ENCODE measurements at regions not wholly inside any gene's neighbourhood (a gene's known extent, or its start where the extent isn't known, plus 50 kb on each side); places are given as distances from the start of the nearest gene placed in this dataset.

DNA sequence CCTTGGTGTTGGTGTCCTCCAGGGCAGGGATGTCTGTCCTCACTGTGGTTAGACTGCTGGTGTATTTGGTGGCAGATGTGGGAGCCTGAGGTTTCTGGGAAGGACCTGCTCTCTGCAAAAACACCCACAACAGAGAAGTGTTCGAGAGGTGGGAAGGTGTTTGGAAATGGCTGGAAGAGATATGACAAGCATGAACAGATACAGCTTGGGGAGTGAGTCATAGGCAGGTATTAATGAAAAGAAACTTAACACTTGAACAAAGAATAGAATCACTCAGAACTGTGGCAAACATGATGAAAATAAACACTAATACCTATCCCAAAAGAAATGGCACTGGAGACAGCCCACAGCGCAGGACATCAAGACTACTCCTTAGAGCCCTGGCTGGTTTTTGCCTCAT is 192.4 kb upstream of the RORA start:
- Histone ChIP-seq H3K4me2 (ENCODE audit: low read length) (no peak overlapping the region), H3K36me3 (ENCODE audit: insufficient read depth, low read length) (no peaks in the 10 kb centered on the region), H3K9me3 (replicated peaks; ENCODE audit: low read length) (no peaks in the 10 kb centered on the region), H3K27me3 (ENCODE audit: control insufficient read depth, insufficient read depth, low read length) (peaks cover 15% of the 10 kb centered on the region), H3K4me3 (ENCODE audit: low read length) (no peak overlapping the region), H3K4me1 (ENCODE audit: control insufficient read depth, insufficient read depth, low read length) (no peaks in the 10 kb centered on the region), H3K9ac (ENCODE audit: low read depth, low read length) (no peak overlapping the region)

DNA sequence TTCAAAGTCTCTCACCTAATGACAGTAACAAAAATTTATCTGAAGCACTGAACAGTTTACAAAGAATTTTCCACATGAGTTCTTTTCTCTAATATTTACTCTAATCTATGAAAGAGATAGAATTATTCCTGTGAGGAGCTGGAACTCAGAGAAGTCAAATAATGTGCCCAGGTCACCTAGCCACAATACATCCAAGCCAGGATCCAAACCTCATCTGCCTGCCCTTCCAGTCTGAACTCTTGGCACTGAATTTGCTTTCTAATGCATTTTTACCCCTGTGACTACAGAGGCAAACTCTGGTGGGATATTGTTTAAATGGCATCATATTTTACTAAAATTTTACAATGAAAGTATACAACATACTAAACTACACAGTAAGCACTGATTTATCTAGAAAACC is 191.4 kb upstream of the RORA start:
- no peaks in the 10 kb centered on the region for H3K36me3 ChIP-seq (ENCODE audit: insufficient read depth, low read length)
- H3K4me2 ChIP-seq (ENCODE audit: low read length): no peak overlapping the region
- no peaks in the 10 kb centered on the region for H3K4me1 ChIP-seq (ENCODE audit: control insufficient read depth, insufficient read depth, low read length)
- H3K4me3 ChIP-seq (ENCODE audit: low read length): no peak overlapping the region
- no peaks in the 10 kb centered on the region for H3K9me3 ChIP-seq (replicated peaks; ENCODE audit: low read length)
- H3K27me3 ChIP-seq (ENCODE audit: control insufficient read depth, insufficient read depth, low read length): peaks cover 11% of the 10 kb centered on the region
- no peak overlapping the region for H3K9ac ChIP-seq (ENCODE audit: low read depth, low read length)

- H3K36me3 ChIP-seq (ENCODE audit: insufficient read depth, low read length): no peaks in the 10 kb centered on the region
- no peak overlapping the region for H3K4me3 ChIP-seq (ENCODE audit: low read length)
- no peak overlapping the region for H3K4me2 ChIP-seq (ENCODE audit: low read length)
- H3K27me3 ChIP-seq (ENCODE audit: control insufficient read depth, insufficient read depth, low read length): peaks cover 3% of the 10 kb centered on the region
- no peaks in the 10 kb centered on the region for H3K4me1 ChIP-seq (ENCODE audit: control insufficient read depth, insufficient read depth, low read length)
- no peaks in the 10 kb centered on the region for H3K9me3 ChIP-seq (replicated peaks; ENCODE audit: low read length)
- no peak overlapping the region for H3K9ac ChIP-seq (ENCODE audit: low read depth, low read length)
These were observed 186.6 kb upstream of the RORA start for GRCh38 chr15:61415617-61416120.

DNA sequence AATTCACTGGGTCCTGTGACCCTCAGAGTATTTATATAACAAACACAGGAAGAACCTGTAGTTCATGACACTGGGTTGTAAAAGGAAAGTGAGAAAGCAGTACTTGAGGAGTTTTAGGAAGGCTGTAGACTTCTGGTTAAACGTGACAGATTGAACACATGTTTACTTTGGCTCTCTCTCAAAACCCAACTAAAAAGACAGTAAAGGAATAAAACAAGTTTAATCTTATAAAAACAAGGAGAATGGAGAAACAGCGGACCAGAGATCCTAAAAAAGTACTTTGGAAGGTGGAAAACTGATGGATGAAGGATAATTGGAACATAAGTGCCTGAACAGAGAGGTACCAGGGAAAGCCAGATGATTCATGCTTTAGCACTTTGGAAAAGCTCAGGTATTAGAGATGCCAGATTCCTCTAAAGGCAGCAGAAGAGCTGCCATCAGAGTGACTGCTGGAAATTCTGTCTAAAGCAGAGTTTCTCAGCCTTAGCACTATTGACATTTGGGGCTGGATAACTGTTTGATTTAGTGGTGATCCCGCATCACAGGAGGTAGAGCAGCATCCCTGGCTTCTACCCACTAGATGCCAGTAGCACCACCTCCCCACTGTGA is 182.9 kb upstream of the RORA start:
- no peak overlapping the region for H3K4me2 ChIP-seq (ENCODE audit: low read length)
- no peaks in the 10 kb centered on the region for H3K27me3 ChIP-seq (ENCODE audit: control insufficient read depth, insufficient read depth, low read length)
- no peaks in the 10 kb centered on the region for H3K4me1 ChIP-seq (ENCODE audit: control insufficient read depth, insufficient read depth, low read length)
- no peaks in the 10 kb centered on the region for H3K36me3 ChIP-seq (ENCODE audit: insufficient read depth, low read length)
- H3K9ac ChIP-seq (ENCODE audit: low read depth, low read length): no peak overlapping the region
- no peak overlapping the region for H3K4me3 ChIP-seq (ENCODE audit: low read length)
- H3K9me3 ChIP-seq (replicated peaks; ENCODE audit: low read length): no peaks in the 10 kb centered on the region

DNA sequence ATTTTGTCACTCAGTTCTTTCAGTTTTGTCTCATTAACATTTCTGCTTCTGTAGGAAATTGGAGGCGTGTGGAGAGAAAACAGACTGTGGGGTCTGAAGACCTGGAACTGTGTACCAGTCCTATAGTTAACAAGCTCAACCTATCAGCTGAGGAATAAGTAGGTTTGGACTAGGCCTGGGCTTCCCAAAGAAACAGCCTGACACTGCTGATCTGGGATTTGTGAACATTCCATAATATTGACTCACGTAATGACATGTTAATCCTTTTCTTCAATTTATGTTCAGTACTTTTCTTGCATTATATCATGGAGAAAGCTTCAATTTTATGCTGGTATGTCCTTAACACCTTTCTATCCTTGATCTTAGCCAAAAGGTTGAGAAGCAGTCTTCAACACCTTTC is 181.6 kb upstream of the RORA start:
- H3K4me2 ChIP-seq (ENCODE audit: low read length): no peak overlapping the region
- no peak overlapping the region for H3K4me3 ChIP-seq (ENCODE audit: low read length)
- H3K36me3 ChIP-seq (ENCODE audit: insufficient read depth, low read length): no peaks in the 10 kb centered on the region
- H3K9me3 ChIP-seq (replicated peaks; ENCODE audit: low read length): no peaks in the 10 kb centered on the region
- H3K4me1 ChIP-seq (ENCODE audit: control insufficient read depth, insufficient read depth, low read length): no peaks in the 10 kb centered on the region
- no peaks in the 10 kb centered on the region for H3K27me3 ChIP-seq (ENCODE audit: control insufficient read depth, insufficient read depth, low read length)
- H3K9ac ChIP-seq (ENCODE audit: low read depth, low read length): no peak overlapping the region

GRCh38 chr15:61404567-61404966 is 175.5 kb upstream of the RORA start:
- H3K4me3 ChIP-seq (ENCODE audit: low read length): no peak overlapping the region
- no peak overlapping the region for H3K4me2 ChIP-seq (ENCODE audit: low read length)
- no peaks in the 10 kb centered on the region for H3K36me3 ChIP-seq (ENCODE audit: insufficient read depth, low read length)
- H3K4me1 ChIP-seq (ENCODE audit: control insufficient read depth, insufficient read depth, low read length): no peaks in the 10 kb centered on the region
- H3K9me3 ChIP-seq (replicated peaks; ENCODE audit: low read length): no peaks in the 10 kb centered on the region
- H3K27me3 ChIP-seq (ENCODE audit: control insufficient read depth, insufficient read depth, low read length): peaks cover 5% of the 10 kb centered on the region
- H3K9ac ChIP-seq (ENCODE audit: low read depth, low read length): no peak overlapping the region

DNA sequence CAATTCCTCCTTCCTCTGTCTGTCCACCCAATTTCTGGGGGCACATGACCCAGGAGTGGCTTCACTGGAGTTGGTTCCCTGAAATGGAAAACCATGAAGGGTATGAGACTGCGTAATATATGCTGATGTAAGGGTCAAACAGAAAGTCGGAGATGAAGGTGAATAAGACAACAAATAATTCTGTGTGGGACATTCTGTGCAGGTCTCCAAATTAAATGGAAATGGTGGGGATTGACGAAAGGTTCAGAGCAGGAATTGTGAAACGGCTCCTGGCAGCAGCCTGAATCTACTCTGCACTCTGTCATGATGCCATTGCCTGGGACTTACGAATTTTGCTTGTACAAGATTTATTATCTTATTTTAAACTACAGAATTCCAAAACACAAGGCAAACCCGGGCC is 174.8 kb upstream of the RORA start:
- Histone ChIP-seq H3K4me2 (ENCODE audit: low read length) (no peak overlapping the region), H3K36me3 (ENCODE audit: insufficient read depth, low read length) (no peaks in the 10 kb centered on the region), H3K4me1 (ENCODE audit: control insufficient read depth, insufficient read depth, low read length) (no peaks in the 10 kb centered on the region), H3K4me3 (ENCODE audit: low read length) (no peak overlapping the region), H3K9me3 (replicated peaks; ENCODE audit: low read length) (no peaks in the 10 kb centered on the region), H3K9ac (ENCODE audit: low read depth, low read length) (no peak overlapping the region), H3K27me3 (ENCODE audit: control insufficient read depth, insufficient read depth, low read length) (peaks cover 5% of the 10 kb centered on the region)

- Histone ChIP-seq H3K9ac (ENCODE audit: low read depth, low read length) (no peak overlapping the region), H3K36me3 (ENCODE audit: insufficient read depth, low read length) (no peaks in the 10 kb centered on the region), H3K27me3 (ENCODE audit: control insufficient read depth, insufficient read depth, low read length) (peaks cover 5% of the 10 kb centered on the region), H3K4me2 (ENCODE audit: low read length) (no peak overlapping the region), H3K4me1 (ENCODE audit: control insufficient read depth, insufficient read depth, low read length) (no peaks in the 10 kb centered on the region), H3K4me3 (ENCODE audit: low read length) (no peak overlapping the region), H3K9me3 (replicated peaks; ENCODE audit: low read length) (no peaks in the 10 kb centered on the region)
These were observed 173.0 kb upstream of the RORA start for GRCh38 chr15:61401903-61402698.

DNA sequence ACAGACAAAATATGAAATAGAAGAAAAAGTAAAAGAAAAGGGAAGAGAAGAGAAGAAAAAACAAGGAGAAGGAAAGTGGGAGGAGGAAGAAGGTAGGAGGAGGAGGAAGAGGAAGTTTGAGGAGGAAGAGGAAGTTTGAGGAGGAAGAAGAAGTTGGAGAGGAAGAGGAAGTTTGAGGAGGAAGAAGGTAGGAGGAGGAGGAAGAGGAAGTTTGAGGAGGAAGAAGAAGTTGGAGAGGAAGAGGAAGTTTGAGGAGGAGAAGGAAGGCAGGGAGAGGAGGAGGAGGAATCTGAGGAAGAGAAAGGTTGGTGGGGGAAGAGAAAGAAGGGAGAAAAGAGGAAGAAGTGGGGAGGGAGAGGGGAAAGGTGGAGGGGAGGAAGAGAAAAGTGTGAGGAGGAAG is 169.2 kb upstream of the RORA start:
- Histone ChIP-seq H3K36me3 (ENCODE audit: insufficient read depth, low read length) (no peaks in the 10 kb centered on the region), H3K4me3 (ENCODE audit: low read length) (no peak overlapping the region), H3K27me3 (ENCODE audit: control insufficient read depth, insufficient read depth, low read length) (peaks cover 5% of the 10 kb centered on the region), H3K4me2 (ENCODE audit: low read length) (no peak overlapping the region), H3K9ac (ENCODE audit: low read depth, low read length) (no peak overlapping the region), H3K4me1 (ENCODE audit: control insufficient read depth, insufficient read depth, low read length) (no peaks in the 10 kb centered on the region), H3K9me3 (replicated peaks; ENCODE audit: low read length) (no peaks in the 10 kb centered on the region)

DNA sequence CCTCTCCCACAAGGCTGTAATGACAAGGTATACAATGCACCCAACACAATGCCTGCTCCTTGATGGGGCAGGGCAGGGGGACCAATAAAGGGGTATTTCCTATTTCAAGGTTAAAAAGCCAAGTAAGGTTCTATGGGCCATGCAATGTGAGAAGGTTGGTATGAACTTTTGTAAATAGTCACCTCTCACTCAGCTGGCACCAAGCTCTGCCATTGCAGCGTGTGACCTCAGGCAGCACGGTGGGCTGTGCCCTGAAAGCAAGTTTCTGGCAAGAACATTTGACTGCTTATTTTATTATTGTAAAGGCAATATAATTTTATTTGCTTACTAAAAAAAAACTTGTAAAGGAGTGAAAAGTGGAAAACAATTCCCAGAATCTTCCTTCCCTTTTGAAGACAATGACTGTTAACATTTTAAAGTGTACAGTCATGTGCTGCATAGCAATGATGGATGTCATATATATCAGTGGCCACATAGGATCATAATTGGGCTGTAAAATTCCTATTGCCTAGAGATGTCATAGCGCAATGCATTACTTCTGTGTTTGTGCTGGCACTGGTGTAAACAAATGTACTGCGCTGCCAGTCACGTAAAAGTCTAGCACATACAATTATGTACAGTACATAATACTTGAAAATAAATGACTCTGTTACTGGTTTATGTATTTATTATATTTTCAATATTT is 167.3 kb upstream of the RORA start:
- Histone ChIP-seq H3K4me3 (ENCODE audit: low read length) (no peak overlapping the region), H3K9ac (ENCODE audit: low read depth, low read length) (no peak overlapping the region), H3K9me3 (replicated peaks; ENCODE audit: low read length) (no peaks in the 10 kb centered on the region), H3K4me1 (ENCODE audit: control insufficient read depth, insufficient read depth, low read length) (no peaks in the 10 kb centered on the region), H3K36me3 (ENCODE audit: insufficient read depth, low read length) (no peaks in the 10 kb centered on the region), H3K27me3 (ENCODE audit: control insufficient read depth, insufficient read depth, low read length) (no peaks in the 10 kb centered on the region), H3K4me2 (ENCODE audit: low read length) (no peak overlapping the region)

GRCh38 chr15:61393949-61394348 is 164.8 kb upstream of the RORA start:
- H3K27me3 ChIP-seq (ENCODE audit: control insufficient read depth, insufficient read depth, low read length): no peaks in the 10 kb centered on the region
- no peak overlapping the region for H3K9ac ChIP-seq (ENCODE audit: low read depth, low read length)
- no peaks in the 10 kb centered on the region for H3K4me1 ChIP-seq (ENCODE audit: control insufficient read depth, insufficient read depth, low read length)
- H3K9me3 ChIP-seq (replicated peaks; ENCODE audit: low read length): no peaks in the 10 kb centered on the region
- H3K4me2 ChIP-seq (ENCODE audit: low read length): no peak overlapping the region
- no peak overlapping the region for H3K4me3 ChIP-seq (ENCODE audit: low read length)
- H3K36me3 ChIP-seq (ENCODE audit: insufficient read depth, low read length): no peaks in the 10 kb centered on the region
